ENCODE measurements at regions not wholly inside any gene's neighbourhood (a gene's known extent, or its start where the extent isn't known, plus 50 kb on each side); places are given as distances from the start of the nearest gene placed in this dataset.

DNA sequence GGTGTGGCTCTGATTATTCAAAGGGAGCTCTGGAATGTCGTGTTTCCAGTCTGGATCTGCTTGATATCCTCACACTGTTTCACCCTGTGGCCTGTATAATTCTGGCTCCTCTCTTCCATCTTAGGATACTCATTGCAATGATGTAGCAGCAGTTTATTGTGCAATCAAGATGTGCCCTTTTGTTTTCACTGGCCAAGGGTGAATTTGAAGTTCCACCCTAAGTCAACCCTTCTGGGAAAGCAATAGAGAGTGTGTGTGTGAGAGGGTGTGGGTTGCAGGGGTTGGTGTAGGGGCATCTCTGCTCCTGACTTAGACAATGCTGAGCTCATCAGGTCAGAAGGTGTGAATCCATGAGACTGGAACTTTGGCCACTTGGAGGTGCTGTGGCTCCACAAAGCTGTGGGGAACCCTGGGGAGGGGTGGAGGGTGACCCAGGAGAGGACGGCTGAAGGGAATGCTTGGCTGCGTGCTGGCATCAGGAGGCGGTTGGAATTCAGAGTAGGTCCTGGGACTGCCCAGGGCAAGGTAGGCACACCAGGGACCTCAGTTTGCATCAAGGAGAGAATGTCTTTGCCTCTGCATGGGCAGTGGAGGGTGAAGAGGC lies 118.0 kb upstream of the PRSS58 start:
- CTCF ChIA-PET, result no interaction called here
- intact Hi-C loops (cut with DNase I, micrococcal nuclease), result no loop called here
- TF ChIP-seq CTCF (IDR thresholded peaks at IDR 0.05), result no peak
- DNase-seq (peak in 2 of 14 experiments; percentile 38 to 42), ATAC-seq (ENCODE audit: poor library complexity) (peak; percentile 46)
- Mint-ChIP-seq H3K4me3 (no peak overlapping the region), H3K9me3 (no peaks in the 10 kb centered on the region), H3K27me3 (peaks cover 12% of the 10 kb centered on the region), H3K4me1 (ENCODE audit: low read depth) (no peaks in the 10 kb centered on the region), H3K27ac (no peak overlapping the region), H3K36me3 (ENCODE audit: low read depth) (no peaks in the 10 kb centered on the region)
- Histone ChIP-seq H3K4me3 (ENCODE audit: low read length) (no peak overlapping the region), H3K27ac (ENCODE audit: low read depth in 1 of 2, low read length in 2 of 2) (no peak overlapping the region), H3K27me3 (ENCODE audit: control insufficient read depth in 1 of 2, insufficient read depth in 2 of 2, low read length in 2 of 2) (no peaks in the 10 kb centered on the region), H3K4me1 (ENCODE audit: insufficient read depth, low read length) (no peaks in the 10 kb centered on the region), H3K36me3 (ENCODE audit: insufficient read depth, low read length) (no peaks in the 10 kb centered on the region), H3K9me3 (ENCODE audit: control insufficient read depth in 1 of 2, insufficient read depth in 1 of 2, low read length in 2 of 2) (no peaks in the 10 kb centered on the region)
- POLR2A ChIA-PET, result interaction anchor here (0.7 kb wide), 1 partner anchor 436 kb away, joined by 3 read pairs; no protein-coding TSS in a partner anchor

GRCh38 chr7:142372727-142373126 lies 114.9 kb upstream of the PRSS58 start:
- no peaks in the 10 kb centered on the region for H3K36me3 ChIP-seq (ENCODE audit: insufficient read depth, low read length)
- CTCF ChIA-PET, result no interaction called here
- POLR2A ChIA-PET, result no interaction called here
- H3K27ac ChIP-seq (ENCODE audit: low read depth in 1 of 2, low read length in 2 of 2), result no peak overlapping the region
- Mint-ChIP-seq H3K27me3 (peaks cover 15% of the 10 kb centered on the region), H3K4me1 (ENCODE audit: low read depth) (no peaks in the 10 kb centered on the region), H3K36me3 (ENCODE audit: low read depth) (no peaks in the 10 kb centered on the region), H3K9me3 (peaks cover 8% of the 10 kb centered on the region), H3K4me3 (no peak overlapping the region), H3K27ac (no peak overlapping the region)
- peaks cover 0 to 2% of the 10 kb centered on the region in 2 experiments for H3K27me3 ChIP-seq (ENCODE audit: control insufficient read depth in 1 of 2, insufficient read depth in 2 of 2, low read length in 2 of 2)
- no peak for TF ChIP-seq CTCF (IDR thresholded peaks at IDR 0.05)
- DNase-seq, result no peak
- H3K9me3 ChIP-seq (ENCODE audit: control insufficient read depth in 1 of 2, insufficient read depth in 1 of 2, low read length in 2 of 2), result peaks cover 3% of the 10 kb centered on the region in 2 experiments
- ATAC-seq (ENCODE audit: poor library complexity), result no peak
- intact Hi-C loops (cut with DNase I, micrococcal nuclease), result no loop called here
- H3K4me1 ChIP-seq (ENCODE audit: insufficient read depth, low read length), result no peaks in the 10 kb centered on the region
- H3K4me3 ChIP-seq (ENCODE audit: low read length), result no peak overlapping the region

- Histone ChIP-seq H3K9me3 (ENCODE audit: control insufficient read depth in 1 of 2, insufficient read depth in 1 of 2, low read length in 2 of 2) (peaks cover 5 to 9% of the 10 kb centered on the region in 2 experiments), H3K36me3 (ENCODE audit: insufficient read depth, low read length) (no peaks in the 10 kb centered on the region), H3K27ac (ENCODE audit: low read depth in 1 of 2, low read length in 2 of 2) (no peak overlapping the region), H3K4me1 (ENCODE audit: insufficient read depth, low read length) (no peaks in the 10 kb centered on the region), H3K4me3 (ENCODE audit: low read length) (no peak overlapping the region), H3K27me3 (ENCODE audit: control insufficient read depth in 1 of 2, insufficient read depth in 2 of 2, low read length in 2 of 2) (peaks cover 0 to 2% of the 10 kb centered on the region in 2 experiments)
- peaks cover 15% of the 10 kb centered on the region for H3K27me3 Mint-ChIP-seq
- ATAC-seq (ENCODE audit: poor library complexity) (no peak), DNase-seq (no peak)
- POLR2A ChIA-PET, result no interaction called here
- CTCF ChIA-PET, result no interaction called here
- no peak overlapping the region for H3K27ac Mint-ChIP-seq
- H3K36me3 Mint-ChIP-seq (ENCODE audit: low read depth), result no peaks in the 10 kb centered on the region
- H3K4me1 Mint-ChIP-seq (ENCODE audit: low read depth), result no peaks in the 10 kb centered on the region
- peaks cover 8% of the 10 kb centered on the region for H3K9me3 Mint-ChIP-seq
- H3K4me3 Mint-ChIP-seq, result no peak overlapping the region
- no peak for TF ChIP-seq CTCF (IDR thresholded peaks at IDR 0.05)
- intact Hi-C loops (cut with DNase I, micrococcal nuclease), result no loop called here
These were observed 113.9 kb upstream of the PRSS58 start for GRCh38 chr7:142371586-142372377.
